ENCODE measurements at regions not wholly inside any gene's neighbourhood (a gene's known extent, or its start where the extent isn't known, plus 50 kb on each side); places are given as distances from the start of the nearest gene placed in this dataset.

DNA sequence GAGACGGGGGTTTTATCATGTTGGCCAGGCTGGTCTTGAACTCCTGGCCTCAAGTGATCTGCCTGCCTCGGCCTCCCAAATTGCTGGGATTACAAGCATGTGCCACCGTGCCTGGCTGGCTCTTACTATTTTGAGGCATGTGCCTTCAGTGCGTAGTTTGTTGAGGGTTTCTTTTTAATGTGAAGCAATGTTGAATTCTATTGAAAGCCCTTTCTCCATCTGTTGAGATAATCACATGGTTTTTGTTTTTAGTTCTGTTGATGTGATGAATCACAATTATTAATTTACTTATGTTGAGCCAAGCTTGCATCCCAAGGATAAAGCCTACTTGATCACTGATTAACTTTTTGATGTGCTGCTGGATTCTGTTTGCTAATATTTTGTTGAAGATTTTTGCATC, 290.9 kb downstream of the KCNRG start:
- H3K79me2 ChIP-seq (ENCODE audit: insufficient read depth), result no peaks in the 10 kb centered on the region
- H3K4me2 ChIP-seq (ENCODE audit: unreplicated experiment), result no peak overlapping the region
- H3K4me3 ChIP-seq, result no peak overlapping the region
- no peaks in the 10 kb centered on the region for H3K27me3 ChIP-seq (replicated peaks; ENCODE audit: insufficient read depth)
- H4K20me1 ChIP-seq (ENCODE audit: insufficient read depth), result no peaks in the 10 kb centered on the region
- 45 to 49% methylated on average over 4 of the region's 4 CpGs for WGBS, 2 experiments (ENCODE audit: low coverage in 1 of 2, low lambda C conversion rate in 2 of 2, missing lambda C conversion rate in 2 of 2)
- H3F3A ChIP-seq (ENCODE audit: insufficient read depth), result no peaks in the 10 kb centered on the region
- in situ Hi-C loops (cut with MboI), result no loop called here
- H3K36me3 ChIP-seq (ENCODE audit: low read depth), result no peaks in the 10 kb centered on the region
- H3K9me3 ChIP-seq (ENCODE audit: low read depth), result no peaks in the 10 kb centered on the region
- no peaks in the 10 kb centered on the region for H3K9me2 ChIP-seq (ENCODE audit: insufficient read depth)
- no peak for TF ChIP-seq EZH2 (IDR thresholded peaks at IDR 0.05; ENCODE audit: insufficient read depth, poor library complexity, severe bottlenecking)
- no peak for TF ChIP-seq EZH2phosphoT487 (IDR thresholded peaks at IDR 0.05; ENCODE audit: insufficient read depth, low read depth)
- H3K4me1 ChIP-seq (ENCODE audit: insufficient read depth), result no peaks in the 10 kb centered on the region
- H3K9ac ChIP-seq, result no peak overlapping the region
- H3K27ac ChIP-seq, result no peak overlapping the region
- no peak for DNase-seq
- no peak overlapping the region for H2AFZ ChIP-seq

GRCh38 chr13:50309318-50309717, 294.1 kb downstream of the KCNRG start:
- H3K27ac ChIP-seq, result no peak overlapping the region
- in situ Hi-C loops (cut with MboI), result no loop called here

GRCh38 chr13:50309882-50310594, 294.8 kb downstream of the KCNRG start:
- Histone ChIP-seq H3K4me2 (ENCODE audit: unreplicated experiment) (no peak overlapping the region), H3F3A (ENCODE audit: insufficient read depth) (no peaks in the 10 kb centered on the region), H3K4me3 (no peak overlapping the region), H3K9me2 (ENCODE audit: insufficient read depth) (no peaks in the 10 kb centered on the region), H3K27me3 (replicated peaks; ENCODE audit: insufficient read depth) (no peaks in the 10 kb centered on the region), H2AFZ (no peak overlapping the region), H3K4me1 (ENCODE audit: insufficient read depth) (no peaks in the 10 kb centered on the region), H3K27ac (no peak overlapping the region), H3K9me3 (ENCODE audit: low read depth) (no peaks in the 10 kb centered on the region), H4K20me1 (ENCODE audit: insufficient read depth) (no peaks in the 10 kb centered on the region), H3K9ac (no peak overlapping the region), H3K36me3 (ENCODE audit: low read depth) (no peaks in the 10 kb centered on the region), H3K79me2 (ENCODE audit: insufficient read depth) (no peaks in the 10 kb centered on the region)
- DNase-seq, result no peak
- 43 to 48% methylated on average over 7 of the region's 7 CpGs for WGBS, 2 experiments (ENCODE audit: low coverage in 1 of 2, low lambda C conversion rate in 2 of 2, missing lambda C conversion rate in 2 of 2)
- in situ Hi-C loops (cut with MboI), result no loop called here
- TF ChIP-seq EZH2phosphoT487 (IDR thresholded peaks at IDR 0.05; ENCODE audit: insufficient read depth, low read depth) (no peak), EZH2 (IDR thresholded peaks at IDR 0.05; ENCODE audit: insufficient read depth, poor library complexity, severe bottlenecking) (no peak)

More at GRCh38 chr13:50309318-50309717, 294.1 kb downstream of the KCNRG start:
- Histone ChIP-seq H3K27me3 (replicated peaks; ENCODE audit: insufficient read depth) (no peaks in the 10 kb centered on the region), H3K9me3 (ENCODE audit: low read depth) (no peaks in the 10 kb centered on the region), H2AFZ (no peak overlapping the region), H3K36me3 (ENCODE audit: low read depth) (no peaks in the 10 kb centered on the region), H3K4me1 (ENCODE audit: insufficient read depth) (no peaks in the 10 kb centered on the region), H3K4me2 (ENCODE audit: unreplicated experiment) (no peak overlapping the region), H3K9me2 (ENCODE audit: insufficient read depth) (no peaks in the 10 kb centered on the region), H3K79me2 (ENCODE audit: insufficient read depth) (no peaks in the 10 kb centered on the region), H3K9ac (no peak overlapping the region), H4K20me1 (ENCODE audit: insufficient read depth) (no peaks in the 10 kb centered on the region), H3K4me3 (no peak overlapping the region), H3F3A (ENCODE audit: insufficient read depth) (no peaks in the 10 kb centered on the region)
- WGBS, 2 experiments (ENCODE audit: low coverage in 1 of 2, low lambda C conversion rate in 2 of 2, missing lambda C conversion rate in 2 of 2), result 72 to 87% methylated on average over 2 of the region's 2 CpGs
- TF ChIP-seq EZH2 (IDR thresholded peaks at IDR 0.05; ENCODE audit: insufficient read depth, poor library complexity, severe bottlenecking) (no peak), EZH2phosphoT487 (IDR thresholded peaks at IDR 0.05; ENCODE audit: insufficient read depth, low read depth) (no peak)
- no peak for DNase-seq

DNA sequence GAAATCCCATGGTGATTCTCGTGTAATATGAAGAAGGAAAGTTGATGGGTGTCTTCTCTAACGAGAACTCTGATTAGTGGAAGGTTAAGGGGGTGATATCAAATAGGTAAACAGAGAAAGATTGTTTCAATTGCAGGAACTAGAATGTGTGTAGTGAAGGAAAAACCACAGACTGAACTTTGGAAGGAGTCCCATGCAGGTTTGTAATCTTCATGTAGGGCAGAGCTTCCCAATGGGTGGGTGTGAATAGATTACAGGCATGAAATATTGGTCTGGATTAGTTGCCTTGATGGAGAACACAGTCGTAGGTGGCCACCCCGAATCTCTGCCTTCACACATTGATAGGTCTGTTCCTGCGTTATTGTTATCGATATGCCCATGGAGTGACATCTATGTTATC, 295.5 kb downstream of the KCNRG start:
- H3F3A ChIP-seq (ENCODE audit: insufficient read depth), result no peaks in the 10 kb centered on the region
- no peak overlapping the region for H3K27ac ChIP-seq
- H3K9me2 ChIP-seq (ENCODE audit: insufficient read depth), result no peaks in the 10 kb centered on the region
- H3K4me2 ChIP-seq (ENCODE audit: unreplicated experiment), result no peak overlapping the region
- TF ChIP-seq EZH2phosphoT487 (IDR thresholded peaks at IDR 0.05; ENCODE audit: insufficient read depth, low read depth) (no peak), EZH2 (IDR thresholded peaks at IDR 0.05; ENCODE audit: insufficient read depth, poor library complexity, severe bottlenecking) (no peak)
- in situ Hi-C loops (cut with MboI), result no loop called here
- H3K4me3 ChIP-seq, result no peak overlapping the region
- no peaks in the 10 kb centered on the region for H3K36me3 ChIP-seq (ENCODE audit: low read depth)
- H3K4me1 ChIP-seq (ENCODE audit: insufficient read depth), result no peaks in the 10 kb centered on the region
- no peak overlapping the region for H2AFZ ChIP-seq
- no peaks in the 10 kb centered on the region for H3K9me3 ChIP-seq (ENCODE audit: low read depth)
- H3K9ac ChIP-seq, result no peak overlapping the region
- no peaks in the 10 kb centered on the region for H3K27me3 ChIP-seq (replicated peaks; ENCODE audit: insufficient read depth)
- no peaks in the 10 kb centered on the region for H3K79me2 ChIP-seq (ENCODE audit: insufficient read depth)
- WGBS, 2 experiments (ENCODE audit: low coverage in 1 of 2, low lambda C conversion rate in 2 of 2, missing lambda C conversion rate in 2 of 2), result 76 to 77% methylated on average over 6 of the region's 6 CpGs
- H4K20me1 ChIP-seq (ENCODE audit: insufficient read depth), result no peaks in the 10 kb centered on the region
- DNase-seq, result no peak

Measured in GM23248 (cell line).